GDM1 (cell line): ENCODE measurements at regions not wholly inside any gene's neighbourhood (a gene's known extent, or its start where the extent isn't known, plus 50 kb on each side); places are given as distances from the start of the nearest gene placed in this dataset.
"Not testable (repeated sequence)": the region's sequence is repeated elsewhere in the genome, so short reads cannot be mapped to it uniquely, and the experiment has no call there.

ENCODE experiments used
- DNase-seq: peaks from one replicate; lab custom pipeline; 2025; lab: John Stamatoyannopoulos, UW

GRCh38 chr3:193905541-193906396 lies 230.2 kb upstream of the HES1 start:
- DNase-seq, result no peak

- DNase-seq, result no peak
Measured at GRCh38 chr3:193906849-193907410, 229.0 kb upstream of the HES1 start.

DNA sequence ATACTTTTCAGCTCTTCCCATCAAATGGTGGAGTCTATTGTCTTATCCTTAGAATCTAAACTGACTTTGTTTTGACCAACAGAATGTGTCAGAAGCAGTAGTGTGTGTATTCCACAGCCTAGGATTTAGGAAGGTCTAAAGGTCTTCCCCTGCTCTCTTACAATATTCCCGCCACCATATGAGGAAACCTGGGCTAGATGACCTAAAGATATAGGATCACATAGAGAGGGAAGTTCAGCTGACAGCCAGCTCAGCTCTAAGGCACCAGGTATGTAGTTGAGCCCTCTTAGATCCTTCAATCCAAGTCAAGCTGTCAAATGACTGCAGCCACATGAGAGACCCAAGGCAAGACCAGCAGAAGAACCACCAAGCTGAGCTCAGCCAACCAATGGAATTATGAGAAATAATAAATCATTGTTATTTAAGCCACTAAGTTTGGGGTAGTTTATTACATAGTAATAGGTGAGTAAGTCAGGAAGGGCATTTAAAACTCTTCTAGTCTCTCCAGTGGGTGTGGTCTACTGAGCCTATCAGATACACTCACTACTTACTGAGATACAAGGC lies 227.7 kb upstream of the HES1 start:
- no peak for DNase-seq

DNA sequence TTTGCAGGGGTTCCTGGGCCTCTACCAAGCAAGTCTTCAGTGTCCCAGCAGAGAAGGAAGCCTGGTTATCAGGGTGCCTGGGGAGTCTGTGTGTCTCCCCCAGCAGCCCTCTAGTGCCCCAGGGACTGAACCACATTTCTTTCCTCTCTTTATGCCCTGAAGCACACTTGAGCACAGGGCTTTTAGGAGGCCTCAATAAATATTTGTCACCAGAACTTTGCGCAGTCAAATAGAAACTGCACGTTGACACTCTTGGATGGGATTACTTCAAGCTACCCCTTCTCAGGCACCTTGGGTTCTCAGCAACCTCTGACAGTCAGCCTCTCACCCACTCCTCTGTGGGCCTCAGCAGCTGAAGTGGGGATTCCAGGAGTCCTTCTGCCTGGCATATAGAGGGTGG lies 226.6 kb upstream of the HES1 start:
- no peak for DNase-seq

DNA sequence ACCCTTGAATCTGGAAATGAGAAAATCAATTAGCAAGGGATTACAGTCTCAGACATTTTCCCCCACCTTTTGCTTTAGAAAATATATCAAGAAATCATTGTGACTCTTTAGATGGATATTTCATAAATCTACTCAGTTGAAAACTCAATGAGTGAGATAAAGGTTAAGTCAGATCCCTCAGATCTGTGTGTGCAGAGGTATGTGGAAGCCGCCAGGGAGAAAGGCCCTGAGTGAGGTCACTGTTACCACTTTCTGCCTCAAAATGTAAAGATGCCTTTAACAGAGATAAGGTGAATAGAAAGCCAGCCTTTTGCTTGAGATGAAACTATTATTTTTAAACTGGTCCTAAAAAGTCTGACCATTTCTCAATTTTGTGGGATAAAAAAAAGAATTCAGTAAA lies 225.6 kb upstream of the HES1 start:
- DNase-seq, result no peak

- DNase-seq, result peak; percentile 29
Measured at GRCh38 chr3:193910886-193911738, 224.8 kb upstream of the HES1 start.

DNA sequence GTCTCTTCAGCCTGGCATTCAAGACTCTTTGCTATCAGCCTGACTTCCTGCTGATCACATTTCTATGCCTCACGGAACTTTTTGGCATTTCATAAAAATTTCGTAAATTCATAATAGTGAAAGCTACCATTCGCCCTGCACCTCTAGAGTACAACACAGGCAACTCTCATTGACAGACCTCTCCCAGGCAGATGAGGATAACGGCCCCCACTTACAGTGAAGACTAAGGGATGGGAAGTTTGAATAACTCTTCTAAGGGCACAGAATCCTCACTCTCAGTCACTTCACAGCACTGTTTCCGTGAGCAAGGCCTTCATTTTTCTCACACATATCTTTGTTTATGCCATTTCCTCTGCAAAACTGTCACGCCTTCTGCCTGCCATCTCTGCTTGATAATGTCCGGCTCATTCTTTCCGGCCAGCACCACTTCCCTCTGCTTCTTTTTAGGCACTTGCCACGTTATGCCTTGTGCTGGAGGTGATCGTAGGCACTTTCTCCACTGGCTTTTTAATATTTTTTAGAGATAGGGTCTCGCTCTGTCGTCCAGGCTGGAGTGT lies 224.1 kb upstream of the HES1 start:
- no peak for DNase-seq

GRCh38 chr3:193912621-193913178 lies 223.2 kb upstream of the HES1 start:
- no peak for DNase-seq

DNA sequence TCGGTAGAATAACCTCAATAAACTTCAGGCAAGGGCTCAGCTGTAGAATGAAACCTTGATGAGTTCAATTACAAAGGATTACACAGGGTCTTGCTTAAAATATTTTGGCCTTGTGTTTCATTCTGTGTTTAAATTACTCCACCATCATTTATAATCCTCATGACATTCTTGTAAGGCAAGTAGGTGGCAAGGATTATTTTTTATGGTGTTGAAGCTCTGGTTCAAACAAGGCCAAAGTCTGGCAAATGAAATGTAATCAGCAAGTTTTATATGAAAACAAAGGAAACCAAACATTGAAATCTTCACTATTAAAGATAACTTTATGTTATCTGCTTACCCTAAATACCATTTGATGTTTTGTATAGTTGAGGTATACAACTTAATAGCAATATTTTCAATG lies 221.3 kb upstream of the HES1 start:
- no peak for DNase-seq

DNA sequence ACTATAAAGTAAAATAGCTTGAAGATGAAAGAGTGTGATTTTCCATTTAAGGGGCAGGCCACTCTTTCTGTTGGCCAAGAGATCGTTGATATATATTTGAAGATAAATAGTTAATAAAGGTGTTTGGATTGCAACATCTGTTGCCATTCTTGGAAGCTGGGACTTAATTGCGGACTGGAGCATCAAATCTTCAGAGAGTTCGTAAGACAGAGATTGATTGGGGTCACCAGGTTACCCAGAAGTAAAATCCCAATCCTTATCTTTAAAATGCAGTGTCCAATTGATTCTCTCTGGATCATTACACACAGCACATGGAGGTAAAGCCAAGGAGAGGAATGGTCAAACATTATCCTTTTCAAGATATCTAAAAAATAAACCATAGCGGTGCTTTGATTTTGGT lies 220.8 kb upstream of the HES1 start:
- DNase-seq, result no peak

- DNase-seq, result no peak
Measured at GRCh38 chr3:193915613-193916012, 220.3 kb upstream of the HES1 start.

DNA sequence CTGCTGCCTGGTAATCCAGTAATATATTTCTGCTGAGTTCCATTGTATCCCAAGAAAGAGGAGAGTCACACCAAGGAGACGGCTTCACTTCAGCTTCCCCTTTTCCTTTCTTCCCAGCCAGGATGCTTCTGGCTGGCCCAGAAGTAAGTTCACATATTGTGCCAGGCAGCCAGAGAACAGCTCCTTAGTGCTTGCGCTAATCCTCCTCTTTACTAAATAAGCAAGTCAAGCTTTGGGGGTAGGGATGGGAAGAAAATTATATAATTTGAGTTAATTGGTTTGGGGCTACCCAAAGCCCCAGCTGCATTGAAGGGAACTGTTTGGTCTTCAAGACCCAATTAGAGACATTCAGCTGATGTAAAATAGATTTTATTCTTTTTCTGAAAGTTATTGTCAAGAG lies 218.8 kb upstream of the HES1 start:
- DNase-seq, result no peak

DNA sequence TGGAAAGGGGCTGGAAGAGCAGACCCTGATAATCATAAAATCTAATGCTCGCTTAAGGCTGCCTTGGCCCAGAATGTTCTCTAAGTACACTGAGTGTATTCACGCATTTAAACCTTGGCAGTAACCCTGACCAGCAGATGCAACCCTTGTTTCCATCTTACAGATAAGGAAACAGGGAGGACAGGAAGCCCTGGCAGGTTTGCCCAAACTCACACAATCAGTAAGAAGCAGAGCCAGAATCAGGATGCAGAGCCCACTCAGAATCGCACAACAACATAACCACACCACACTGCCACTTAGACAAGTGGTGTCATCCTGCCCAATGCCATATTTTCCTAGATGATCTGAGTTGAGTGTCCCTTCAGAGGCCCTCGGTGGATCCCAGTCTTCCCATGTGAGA lies 214.5 kb upstream of the HES1 start:
- no peak for DNase-seq

DNA sequence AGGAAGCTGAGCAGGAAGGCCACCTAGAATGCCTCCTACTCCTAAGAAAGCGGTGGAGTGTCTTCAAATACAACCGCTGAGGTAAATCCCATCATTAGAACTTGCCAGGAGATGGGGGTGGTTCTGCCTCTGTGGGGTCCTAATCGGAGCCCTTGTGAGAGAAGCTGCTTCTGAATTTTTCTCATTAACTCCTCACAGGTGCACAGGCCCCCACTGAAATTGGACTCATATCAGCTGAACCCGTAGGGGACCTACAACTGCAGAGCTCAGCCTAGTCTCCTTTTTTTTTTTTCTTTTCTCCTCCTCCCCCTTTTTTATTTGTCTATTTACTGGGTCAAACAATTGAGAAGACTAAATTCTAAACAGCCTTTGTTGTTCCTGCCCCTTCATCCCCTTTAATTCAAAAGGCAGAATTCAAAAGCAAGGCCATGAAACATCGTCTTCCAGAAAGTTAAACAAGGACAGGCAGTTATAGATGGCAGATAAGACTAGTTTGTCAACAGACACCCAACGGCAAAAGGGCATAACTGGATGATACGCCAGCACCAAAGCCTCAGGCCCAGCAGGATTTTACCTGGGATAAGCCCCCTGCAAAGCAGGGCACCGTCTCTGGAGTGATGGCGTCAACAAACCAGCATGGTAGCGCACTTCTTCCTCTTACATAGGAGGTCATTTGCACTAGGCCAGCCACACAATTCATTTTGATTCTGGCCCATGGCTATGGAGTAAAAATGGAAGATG lies 213.7 kb upstream of the HES1 start:
- no peak for DNase-seq

- not testable (repeated sequence) for DNase-seq
Measured at GRCh38 chr3:193923958-193924357, 212.0 kb upstream of the HES1 start.

DNA sequence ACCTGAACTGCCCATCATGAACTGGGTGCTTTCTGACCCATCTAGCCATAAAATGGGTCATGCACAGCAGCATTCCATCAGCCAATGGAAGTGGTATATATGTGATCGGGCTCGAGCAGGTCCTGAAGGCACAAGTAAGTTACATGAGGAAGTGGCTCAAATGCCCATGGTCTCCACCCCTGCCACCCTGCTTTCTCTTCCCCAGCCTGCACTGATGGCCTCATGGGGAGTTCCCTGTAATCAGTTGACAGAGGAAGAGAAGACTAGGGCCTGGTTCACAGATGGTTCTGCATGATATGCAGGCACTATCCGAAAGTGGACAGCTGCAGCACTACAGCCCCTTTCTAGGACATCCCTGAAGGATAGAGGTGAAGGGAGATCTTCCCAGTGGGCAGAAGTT lies 209.9 kb upstream of the HES1 start:
- not testable (repeated sequence) for DNase-seq

DNA sequence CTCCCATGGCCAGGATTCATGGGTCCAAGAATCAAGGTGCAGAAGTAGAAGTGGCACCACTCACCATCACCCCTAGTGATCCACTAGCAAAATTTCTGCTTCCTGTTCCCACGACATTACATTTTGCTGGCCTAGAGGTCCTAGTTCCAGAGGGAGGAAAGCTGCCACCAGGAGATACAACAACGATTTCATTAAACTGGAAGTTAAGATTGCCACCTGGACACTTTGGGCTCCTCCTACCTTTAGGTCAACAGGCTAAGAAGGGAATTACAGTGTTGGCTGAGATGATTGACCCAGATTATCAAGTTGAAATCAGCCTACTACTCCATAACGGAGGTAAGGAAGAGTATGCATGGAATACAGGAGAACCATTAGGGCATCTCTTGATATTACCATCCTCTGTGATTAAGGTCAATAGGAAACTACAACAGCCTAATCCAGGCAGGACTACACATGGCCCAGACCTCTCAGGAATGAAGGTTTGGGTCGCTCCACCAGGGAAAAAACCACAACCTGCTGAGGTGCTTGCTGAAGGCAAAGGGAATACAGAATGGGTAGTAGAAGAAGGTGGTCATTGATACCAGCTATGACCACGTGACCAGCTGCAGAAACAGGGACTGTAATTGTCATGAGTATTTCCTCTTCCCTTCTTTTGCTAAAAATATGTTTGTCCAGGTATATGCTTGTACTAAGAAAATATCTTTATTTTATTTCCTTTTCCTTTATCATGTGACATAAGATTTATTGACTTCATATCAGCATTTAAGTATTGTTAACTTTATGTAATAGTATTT lies 208.3 kb upstream of the HES1 start:
- DNase-seq, result not testable (repeated sequence)

GRCh38 chr3:193928354-193929209 lies 207.4 kb upstream of the HES1 start:
- DNase-seq, result no peak

- no peak for DNase-seq
Measured at GRCh38 chr3:193929373-193929772, 206.6 kb upstream of the HES1 start.
